ENCODE measurements at regions not wholly inside any gene's neighbourhood (a gene's known extent, or its start where the extent isn't known, plus 50 kb on each side); places are given as distances from the start of the nearest gene placed in this dataset.

DNA sequence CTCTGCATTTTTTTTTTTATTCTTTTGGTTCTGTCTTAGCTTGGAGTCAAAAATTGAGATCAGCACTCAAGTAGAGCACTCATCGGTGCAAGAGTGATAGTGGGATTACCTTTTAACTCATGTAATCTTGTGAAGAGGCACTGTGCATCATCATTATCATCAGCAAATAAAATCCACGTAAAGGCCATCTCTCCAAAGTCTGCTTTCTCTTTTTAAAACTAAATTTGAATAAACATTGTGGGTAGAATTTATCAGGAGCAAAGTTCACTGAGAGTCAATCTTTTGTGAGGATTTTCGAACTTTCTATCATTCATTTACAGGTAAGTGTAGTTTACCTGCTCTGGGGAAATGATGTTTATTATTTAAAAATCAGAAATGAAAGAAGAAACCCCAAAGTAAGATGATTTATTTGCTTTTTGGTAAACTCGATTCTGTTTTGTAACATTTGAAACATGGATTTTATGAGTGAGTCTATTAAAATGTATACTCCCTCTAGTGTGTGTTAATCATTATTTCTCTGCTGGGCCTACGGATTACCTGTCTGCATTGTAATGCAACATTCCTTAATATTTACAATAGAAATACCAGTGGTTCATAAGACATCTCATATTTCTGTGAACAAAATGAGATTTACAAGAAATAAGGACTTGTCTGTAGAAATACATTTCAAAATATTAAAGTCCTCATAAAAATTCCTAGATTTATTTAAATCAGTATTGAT lies 327.7 kb upstream of the NAALADL2 start:
- H3K36me3 ChIP-seq (ENCODE audit: control insufficient read depth in 2 of 2, extremely low read depth in 1 of 2, insufficient read depth in 2 of 2, low read length in 2 of 2): no peaks in the 10 kb centered on the region
- no peak for DNase-seq (ENCODE audit: low read depth, low spot score)
- dilution Hi-C loops (cut with MboI; ENCODE audit: extremely low pct_ligation_motif_present, low sequenced_read_pairs): no loop called here
- no peaks in the 10 kb centered on the region for H4K20me1 ChIP-seq (replicated peaks; ENCODE audit: control insufficient read depth, extremely low read depth, insufficient read depth, low read length)
- ChIA-PET POLR2A (no interaction called here), CTCF (interaction anchor here (1.4 kb wide), 1 partner anchor 90 kb away, joined by 4 read pairs; no protein-coding TSS in a partner anchor)
- no peak overlapping the region for H3K4me3 ChIP-seq (replicated peaks in 1 of 3; ENCODE audit: insufficient read depth in 1 of 3, low read depth in 1 of 3, low read length in 3 of 3)
- no peaks in the 10 kb centered on the region for H3K9me3 ChIP-seq (replicated peaks; ENCODE audit: control insufficient read depth, insufficient read depth, low read length)
- intact Hi-C loops (cut with micrococcal nuclease): no loop called here
- H3K9me1 ChIP-seq (replicated peaks; ENCODE audit: control insufficient read depth, extremely low read depth, insufficient read depth, low read length): no peaks in the 10 kb centered on the region
- H3K4me1 ChIP-seq (ENCODE audit: control insufficient read depth, extremely low read depth, insufficient read depth, low read length): no peaks in the 10 kb centered on the region
- no peak overlapping the region for H3K4me2 ChIP-seq (ENCODE audit: insufficient read depth, low read length)
- H3K27ac ChIP-seq (ENCODE audit: insufficient read depth, low read depth, low read length): no peak overlapping the region
- H2AFZ ChIP-seq (ENCODE audit: low read depth, low read length): no peak overlapping the region
- TF ChIP-seq, protein P1, sequence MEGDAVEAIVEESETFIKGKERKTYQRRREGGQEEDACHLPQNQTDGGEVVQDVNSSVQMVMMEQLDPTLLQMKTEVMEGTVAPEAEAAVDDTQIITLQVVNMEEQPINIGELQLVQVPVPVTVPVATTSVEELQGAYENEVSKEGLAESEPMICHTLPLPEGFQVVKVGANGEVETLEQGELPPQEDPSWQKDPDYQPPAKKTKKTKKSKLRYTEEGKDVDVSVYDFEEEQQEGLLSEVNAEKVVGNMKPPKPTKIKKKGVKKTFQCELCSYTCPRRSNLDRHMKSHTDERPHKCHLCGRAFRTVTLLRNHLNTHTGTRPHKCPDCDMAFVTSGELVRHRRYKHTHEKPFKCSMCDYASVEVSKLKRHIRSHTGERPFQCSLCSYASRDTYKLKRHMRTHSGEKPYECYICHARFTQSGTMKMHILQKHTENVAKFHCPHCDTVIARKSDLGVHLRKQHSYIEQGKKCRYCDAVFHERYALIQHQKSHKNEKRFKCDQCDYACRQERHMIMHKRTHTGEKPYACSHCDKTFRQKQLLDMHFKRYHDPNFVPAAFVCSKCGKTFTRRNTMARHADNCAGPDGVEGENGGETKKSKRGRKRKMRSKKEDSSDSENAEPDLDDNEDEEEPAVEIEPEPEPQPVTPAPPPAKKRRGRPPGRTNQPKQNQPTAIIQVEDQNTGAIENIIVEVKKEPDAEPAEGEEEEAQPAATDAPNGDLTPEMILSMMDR (IDR thresholded peaks at IDR 0.05; ENCODE audit: extremely low read depth in 1 of 2, insufficient read depth in 1 of 2, low read depth in 1 of 2, low read length in 2 of 2): no peak
- no peak for TF ChIP-seq EZH2 (IDR thresholded peaks at IDR 0.05; ENCODE audit: borderline replicate concordance, low read depth, low read length, severe bottlenecking)
- no peaks in the 10 kb centered on the region for H3K79me2 ChIP-seq (ENCODE audit: control insufficient read depth, insufficient read depth, low read length)
- H3K9ac ChIP-seq (replicated peaks; ENCODE audit: extremely low read depth, insufficient read depth, low read length): no peak overlapping the region
- H3K27me3 ChIP-seq (ENCODE audit: control insufficient read depth in 2 of 2, insufficient read depth in 2 of 2, low read length in 2 of 2): no peaks in the 10 kb centered on the region
- no peak for FAIRE-seq
- no TSS peak for BruUV-seq (replicated peaks)

DNA sequence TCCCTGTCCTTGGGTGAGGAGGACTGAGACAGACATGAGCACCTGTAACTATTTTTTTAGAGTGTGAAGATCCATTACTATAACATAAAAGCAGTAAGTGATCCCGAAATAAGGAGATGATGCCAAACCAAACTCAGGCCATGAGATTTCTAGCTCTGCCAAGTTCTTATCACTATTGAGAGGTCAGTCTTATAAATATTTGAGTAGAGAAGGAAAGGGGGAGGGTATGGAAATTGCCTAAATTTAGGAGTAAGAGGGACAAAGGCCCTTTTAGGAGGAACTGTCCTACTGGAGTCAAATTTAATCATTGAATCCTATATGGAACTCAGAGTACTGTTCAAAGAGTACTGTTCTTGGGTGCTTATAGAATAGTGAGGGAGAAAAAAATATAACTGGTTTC lies 326.9 kb upstream of the NAALADL2 start:
- FAIRE-seq (no peak), DNase-seq (ENCODE audit: low read depth, low spot score) (no peak)
- no peaks in the 10 kb centered on the region for H3K79me2 ChIP-seq (ENCODE audit: control insufficient read depth, insufficient read depth, low read length)
- BruUV-seq (replicated peaks): no TSS peak
- no peak overlapping the region for H3K4me2 ChIP-seq (ENCODE audit: insufficient read depth, low read length)
- no peaks in the 10 kb centered on the region for H3K9me3 ChIP-seq (replicated peaks; ENCODE audit: control insufficient read depth, insufficient read depth, low read length)
- intact Hi-C loops (cut with micrococcal nuclease): no loop called here
- ChIA-PET CTCF (no interaction called here), POLR2A (no interaction called here)
- H3K4me1 ChIP-seq (ENCODE audit: control insufficient read depth, extremely low read depth, insufficient read depth, low read length): no peaks in the 10 kb centered on the region
- TF ChIP-seq FOS (IDR thresholded peaks at IDR 0.05; ENCODE audit: borderline replicate concordance, insufficient read depth, low read length) (no peak), POLR2AphosphoS5 (IDR thresholded peaks at IDR 0.05; ENCODE audit: insufficient read depth, low read depth, low read length) (no peak), EZH2 (IDR thresholded peaks at IDR 0.05; ENCODE audit: borderline replicate concordance, low read depth, low read length, severe bottlenecking) (no peak), GATA2 (IDR thresholded peaks at IDR 0.05; ENCODE audit: insufficient read depth, insufficient read length, low read depth, low read length) (no peak), POLR2A (IDR thresholded peaks at IDR 0.05; ENCODE audit: low read depth, low read length) (no peak), JUN (IDR thresholded peaks at IDR 0.05; ENCODE audit: borderline replicate concordance, insufficient read depth, insufficient read length, low read depth) (no peak), MYC (IDR thresholded peaks at IDR 0.05; ENCODE audit: low read depth, low read length) (no peak)
- TF ChIP-seq, protein P2, sequence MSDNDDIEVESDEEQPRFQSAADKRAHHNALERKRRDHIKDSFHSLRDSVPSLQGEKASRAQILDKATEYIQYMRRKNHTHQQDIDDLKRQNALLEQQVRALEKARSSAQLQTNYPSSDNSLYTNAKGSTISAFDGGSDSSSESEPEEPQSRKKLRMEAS (IDR thresholded peaks at IDR 0.05; ENCODE audit: insufficient read depth, insufficient read length): no peak
- TF ChIP-seq, protein P1 (IDR thresholded peaks at IDR 0.05; ENCODE audit: extremely low read depth in 1 of 2, insufficient read depth in 1 of 2, low read depth in 1 of 2, low read length in 2 of 2): no peak
- H3K9ac ChIP-seq (replicated peaks; ENCODE audit: extremely low read depth, insufficient read depth, low read length): no peak overlapping the region
- no peaks in the 10 kb centered on the region for H3K9me1 ChIP-seq (replicated peaks; ENCODE audit: control insufficient read depth, extremely low read depth, insufficient read depth, low read length)
- H4K20me1 ChIP-seq (replicated peaks; ENCODE audit: control insufficient read depth, extremely low read depth, insufficient read depth, low read length): no peaks in the 10 kb centered on the region
- H3K36me3 ChIP-seq (ENCODE audit: control insufficient read depth in 2 of 2, extremely low read depth in 1 of 2, insufficient read depth in 2 of 2, low read length in 2 of 2): no peaks in the 10 kb centered on the region
- no peak overlapping the region for H3K27ac ChIP-seq (ENCODE audit: insufficient read depth, low read depth, low read length)
- dilution Hi-C loops (cut with MboI; ENCODE audit: extremely low pct_ligation_motif_present, low sequenced_read_pairs): no loop called here
- H3K4me3 ChIP-seq (replicated peaks in 1 of 3; ENCODE audit: insufficient read depth in 1 of 3, low read depth in 1 of 3, low read length in 3 of 3): no peak overlapping the region
- no peak overlapping the region for H2AFZ ChIP-seq (ENCODE audit: low read depth, low read length)
- no peaks in the 10 kb centered on the region for H3K27me3 ChIP-seq (ENCODE audit: control insufficient read depth in 2 of 2, insufficient read depth in 2 of 2, low read length in 2 of 2)

Measured in endothelial cell of umbilical vein (primary cell).